ENCODE measurements at regions not wholly inside any gene's neighbourhood (a gene's known extent, or its start where the extent isn't known, plus 50 kb on each side); places are given as distances from the start of the nearest gene placed in this dataset.
"Not testable (repeated sequence)": the region's sequence is repeated elsewhere in the genome, so short reads cannot be mapped to it uniquely, and the experiment has no call there.

DNA sequence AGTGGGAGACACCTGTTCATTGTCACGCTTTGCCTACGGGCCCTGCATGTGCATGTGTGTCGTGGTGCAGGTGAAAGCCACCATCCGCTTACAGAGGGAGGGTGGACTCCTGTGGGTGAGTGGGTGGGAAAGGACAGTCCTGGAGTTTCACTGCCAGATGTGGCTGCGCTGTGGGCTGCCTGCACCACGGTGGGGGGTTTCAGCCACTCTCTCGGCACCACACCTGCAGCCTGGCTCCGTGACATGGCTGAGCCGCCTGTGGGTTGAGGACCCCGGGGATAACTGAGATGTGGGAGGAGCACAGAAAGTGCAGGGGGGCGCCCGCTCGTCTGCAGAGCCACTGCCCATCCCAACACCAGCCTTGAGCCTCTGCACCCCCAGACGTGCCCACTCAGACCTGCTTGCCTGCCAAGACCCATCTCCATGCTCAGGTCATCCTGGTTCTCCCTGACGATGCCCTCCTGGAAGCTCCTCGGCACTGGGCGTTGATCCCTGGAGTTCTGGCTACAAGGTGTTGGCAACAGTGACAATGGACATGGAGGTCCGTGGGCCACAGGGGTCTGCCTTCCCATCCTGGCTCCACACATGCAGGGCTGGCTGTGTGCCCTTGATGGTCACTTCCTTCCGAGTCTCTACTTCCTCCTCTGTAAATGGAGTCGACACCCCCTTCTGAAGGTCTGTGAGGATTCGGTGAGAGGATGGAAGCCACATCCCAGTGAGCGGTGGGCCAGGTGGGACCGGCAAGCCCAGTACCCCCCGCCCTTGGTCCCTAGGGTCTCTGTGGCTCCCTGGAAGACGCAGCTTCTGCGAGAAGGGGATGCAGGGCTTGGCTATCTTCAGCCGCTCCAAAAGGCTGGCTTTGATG, 1007.0 kb downstream of the BRD1 start:
- DNase-seq (ENCODE audit: extremely low read depth in 1 of 2, low read depth in 1 of 2): no peak

DNA sequence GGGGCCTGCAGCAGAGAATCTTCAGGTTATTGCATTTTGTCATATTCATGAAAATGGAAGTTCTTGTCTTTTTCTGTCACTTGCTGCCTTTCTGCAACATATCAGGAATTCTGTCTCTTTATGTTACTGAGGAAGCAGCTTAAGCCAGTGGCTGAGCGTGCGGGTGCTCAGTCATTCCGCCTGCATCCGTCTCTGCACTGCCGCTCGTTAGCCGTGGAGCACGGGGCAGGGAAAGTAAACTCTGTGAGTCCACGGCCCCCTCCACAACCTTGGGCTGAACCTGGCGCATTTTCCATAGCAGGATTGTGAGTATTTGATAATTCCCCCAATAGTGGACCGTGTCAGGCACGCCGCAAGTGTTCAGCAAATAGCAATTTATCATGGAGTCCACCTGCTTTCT, 1007.7 kb downstream of the BRD1 start:
- DNase-seq (ENCODE audit: extremely low read depth in 1 of 2, low read depth in 1 of 2): no peak

DNA sequence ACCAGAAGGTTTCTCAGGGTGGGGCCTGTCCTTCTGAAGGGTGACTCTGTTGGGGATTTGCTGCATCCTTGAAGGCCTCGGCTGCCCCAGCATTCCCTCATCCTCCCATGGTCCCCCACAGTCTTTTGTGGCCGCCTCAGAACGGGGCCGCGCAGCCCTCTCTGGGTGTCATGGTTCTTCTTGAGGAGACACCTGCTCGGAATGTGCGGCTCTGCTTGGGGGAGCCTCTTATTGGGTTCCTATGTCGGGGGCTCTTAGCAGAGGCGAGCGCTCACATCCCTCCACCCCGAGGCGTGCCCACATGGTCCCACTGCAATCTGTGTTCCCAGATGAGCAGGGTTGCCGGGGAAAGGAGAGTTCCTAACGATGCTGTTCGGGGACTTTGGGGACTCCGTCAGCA, 1008.4 kb downstream of the BRD1 start:
- DNase-seq (ENCODE audit: extremely low read depth in 1 of 2, low read depth in 1 of 2): no peak

- DNase-seq (ENCODE audit: extremely low read depth in 1 of 2, low read depth in 1 of 2): not testable (repeated sequence)
These were observed 1010.2 kb downstream of the BRD1 start for GRCh38 chr22:48817491-48817890.

- DNase-seq (ENCODE audit: extremely low read depth in 1 of 2, low read depth in 1 of 2): no peak
These were observed 1015.8 kb downstream of the BRD1 start for GRCh38 chr22:48811885-48812284.

GRCh38 chr22:48808038-48808960, 1019.4 kb downstream of the BRD1 start:
- DNase-seq (ENCODE audit: extremely low read depth in 1 of 2, low read depth in 1 of 2): no peak

GRCh38 chr22:48807155-48807554, 1020.5 kb downstream of the BRD1 start:
- DNase-seq (ENCODE audit: extremely low read depth in 1 of 2, low read depth in 1 of 2): no peak

- no peak for DNase-seq (ENCODE audit: extremely low read depth in 1 of 2, low read depth in 1 of 2)
These were observed 1021.4 kb downstream of the BRD1 start for GRCh38 chr22:48806227-48806781.

DNA sequence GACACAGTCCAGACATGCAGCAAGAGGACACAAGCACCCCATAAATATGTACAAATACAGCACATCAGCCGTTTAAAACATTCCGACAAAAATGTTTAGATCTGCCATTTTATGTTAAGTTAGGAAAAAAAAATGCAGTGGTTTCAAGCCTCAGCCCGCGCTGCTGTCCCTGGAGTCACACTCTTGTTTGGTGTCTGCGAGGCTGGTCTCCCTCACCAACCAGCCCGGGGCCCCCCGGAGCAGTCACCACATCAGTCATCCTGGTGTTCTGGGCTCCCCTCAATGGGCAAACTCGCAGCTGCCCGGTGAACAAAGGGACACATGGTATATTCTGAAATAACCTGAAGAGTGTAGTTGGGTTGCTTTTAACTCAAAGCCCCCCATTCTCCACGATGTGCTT, 1022.2 kb downstream of the BRD1 start:
- DNase-seq (ENCODE audit: extremely low read depth in 1 of 2, low read depth in 1 of 2): no peak

GRCh38 chr22:48804811-48805301, 1022.8 kb downstream of the BRD1 start:
- no peak for DNase-seq (ENCODE audit: extremely low read depth in 1 of 2, low read depth in 1 of 2)

GRCh38 chr22:48803948-48804810, 1023.5 kb downstream of the BRD1 start:
- DNase-seq (ENCODE audit: extremely low read depth in 1 of 2, low read depth in 1 of 2): no peak

- no peak for DNase-seq (ENCODE audit: extremely low read depth in 1 of 2, low read depth in 1 of 2)
These were observed 1024.3 kb downstream of the BRD1 start for GRCh38 chr22:48803171-48803947.

GRCh38 chr22:48802576-48802975, 1025.1 kb downstream of the BRD1 start:
- DNase-seq (ENCODE audit: extremely low read depth in 1 of 2, low read depth in 1 of 2): no peak

DNA sequence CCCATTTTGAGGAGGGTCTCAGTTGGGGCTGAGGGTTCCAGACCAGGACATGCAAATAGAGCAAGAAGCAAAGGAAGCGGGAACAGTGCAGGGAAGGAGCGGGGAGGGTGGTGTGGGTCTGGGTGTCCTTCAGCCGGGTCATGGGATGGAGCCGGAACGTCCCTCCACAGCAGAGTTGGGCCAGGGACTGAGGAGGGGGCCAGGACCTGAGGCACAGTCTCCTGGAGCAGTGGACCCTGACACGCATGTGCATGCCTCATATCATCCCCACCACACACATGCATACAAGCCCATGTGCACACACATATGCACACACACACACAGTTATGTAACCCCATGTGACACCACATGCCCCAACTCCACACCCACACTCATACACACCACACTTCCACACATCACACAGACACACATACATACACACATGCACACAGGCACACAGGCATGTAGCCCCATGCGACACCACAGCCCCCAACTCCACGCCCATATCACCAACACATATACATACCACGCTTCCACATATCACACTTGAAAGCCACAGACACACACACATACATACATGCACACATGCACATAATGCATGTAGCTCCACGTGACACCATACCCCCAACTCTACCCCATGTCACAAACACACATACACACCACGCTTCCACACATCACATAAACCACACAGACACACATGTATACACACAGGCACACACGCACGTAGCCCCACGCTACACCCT, 1026.6 kb downstream of the BRD1 start:
- DNase-seq (ENCODE audit: extremely low read depth in 1 of 2, low read depth in 1 of 2): no peak

- DNase-seq (ENCODE audit: extremely low read depth in 1 of 2, low read depth in 1 of 2): no peak
These were observed 1027.4 kb downstream of the BRD1 start for GRCh38 chr22:48800036-48800885.

DNA sequence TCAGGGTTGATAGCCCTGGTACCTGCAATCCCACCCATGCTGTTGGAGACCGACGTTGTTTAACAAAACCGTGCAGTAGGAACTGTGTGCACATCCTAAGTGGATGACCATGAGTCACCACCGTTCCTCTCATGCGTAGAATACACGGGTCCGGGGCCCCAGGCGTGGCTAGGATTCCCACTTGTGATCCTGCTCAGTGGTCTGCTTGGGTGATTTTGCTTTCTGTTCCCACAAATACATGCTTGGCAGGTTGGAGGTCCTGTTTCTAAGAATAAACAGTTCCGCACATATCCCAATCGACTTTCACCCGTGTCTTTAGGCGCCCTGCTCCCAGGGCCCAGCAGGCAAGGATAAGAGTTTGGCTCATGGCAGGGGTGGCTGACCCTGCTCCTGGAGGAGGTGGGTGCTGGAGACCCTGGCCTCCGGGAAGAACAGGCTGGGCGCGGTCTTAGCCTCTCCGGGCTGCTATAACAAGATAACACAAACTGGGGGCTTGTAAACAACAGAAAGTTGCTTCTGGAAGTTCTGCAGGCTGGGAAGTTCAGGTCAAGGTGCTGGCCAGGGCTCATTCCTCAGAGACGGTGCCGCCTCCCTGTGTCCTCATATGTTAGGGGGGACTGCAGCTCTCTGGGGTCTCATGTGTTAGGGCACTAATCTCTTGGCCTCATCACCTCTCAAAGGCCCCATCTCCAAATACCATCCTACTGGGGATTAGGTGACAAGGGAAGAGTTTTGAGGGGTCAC, 1028.3 kb downstream of the BRD1 start:
- no peak for DNase-seq (ENCODE audit: extremely low read depth in 1 of 2, low read depth in 1 of 2)
